ENCODE measurements at regions not wholly inside any gene's neighbourhood (a gene's known extent, or its start where the extent isn't known, plus 50 kb on each side); places are given as distances from the start of the nearest gene placed in this dataset.

DNA sequence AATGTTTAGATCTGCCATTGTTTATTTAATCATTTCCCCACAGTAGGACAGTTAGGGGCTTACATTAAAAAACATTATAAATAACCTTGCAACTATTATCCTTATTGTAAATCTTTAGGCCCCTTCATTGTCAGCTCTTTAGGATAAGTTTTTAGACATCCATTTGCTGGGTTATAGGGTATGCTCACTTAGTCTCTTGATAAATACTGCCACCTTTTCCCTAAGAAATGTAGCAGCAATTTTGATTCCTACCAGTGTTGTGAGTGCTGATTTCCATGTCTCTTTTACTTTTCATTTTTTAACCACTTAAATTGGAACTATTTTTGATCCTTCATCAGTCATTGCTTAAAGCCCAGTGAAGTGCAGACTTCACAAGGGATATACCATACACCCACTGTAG lies 94.4 kb downstream of the AVPR1A start:
- DNase-seq (ENCODE audit: low read depth) = no peak
- Histone ChIP-seq H3K4me3 (ENCODE audit: low read depth, low read length) (no peak overlapping the region), H3K36me3 (ENCODE audit: control insufficient read depth, insufficient read depth, low read length) (no peaks in the 10 kb centered on the region), H3K27me3 (ENCODE audit: control insufficient read depth, insufficient read depth, low read length) (no peaks in the 10 kb centered on the region)
- TF ChIP-seq, protein P1, sequence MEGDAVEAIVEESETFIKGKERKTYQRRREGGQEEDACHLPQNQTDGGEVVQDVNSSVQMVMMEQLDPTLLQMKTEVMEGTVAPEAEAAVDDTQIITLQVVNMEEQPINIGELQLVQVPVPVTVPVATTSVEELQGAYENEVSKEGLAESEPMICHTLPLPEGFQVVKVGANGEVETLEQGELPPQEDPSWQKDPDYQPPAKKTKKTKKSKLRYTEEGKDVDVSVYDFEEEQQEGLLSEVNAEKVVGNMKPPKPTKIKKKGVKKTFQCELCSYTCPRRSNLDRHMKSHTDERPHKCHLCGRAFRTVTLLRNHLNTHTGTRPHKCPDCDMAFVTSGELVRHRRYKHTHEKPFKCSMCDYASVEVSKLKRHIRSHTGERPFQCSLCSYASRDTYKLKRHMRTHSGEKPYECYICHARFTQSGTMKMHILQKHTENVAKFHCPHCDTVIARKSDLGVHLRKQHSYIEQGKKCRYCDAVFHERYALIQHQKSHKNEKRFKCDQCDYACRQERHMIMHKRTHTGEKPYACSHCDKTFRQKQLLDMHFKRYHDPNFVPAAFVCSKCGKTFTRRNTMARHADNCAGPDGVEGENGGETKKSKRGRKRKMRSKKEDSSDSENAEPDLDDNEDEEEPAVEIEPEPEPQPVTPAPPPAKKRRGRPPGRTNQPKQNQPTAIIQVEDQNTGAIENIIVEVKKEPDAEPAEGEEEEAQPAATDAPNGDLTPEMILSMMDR (IDR thresholded peaks at IDR 0.05; ENCODE audit: insufficient read depth, low read depth, low read length) = no peak
- POLR2A ChIA-PET = no interaction called here
- CTCF ChIA-PET = no interaction called here

GRCh38 chr12:63052696-63053095 lies 98.3 kb downstream of the AVPR1A start:
- CTCF ChIA-PET = no interaction called here

DNA sequence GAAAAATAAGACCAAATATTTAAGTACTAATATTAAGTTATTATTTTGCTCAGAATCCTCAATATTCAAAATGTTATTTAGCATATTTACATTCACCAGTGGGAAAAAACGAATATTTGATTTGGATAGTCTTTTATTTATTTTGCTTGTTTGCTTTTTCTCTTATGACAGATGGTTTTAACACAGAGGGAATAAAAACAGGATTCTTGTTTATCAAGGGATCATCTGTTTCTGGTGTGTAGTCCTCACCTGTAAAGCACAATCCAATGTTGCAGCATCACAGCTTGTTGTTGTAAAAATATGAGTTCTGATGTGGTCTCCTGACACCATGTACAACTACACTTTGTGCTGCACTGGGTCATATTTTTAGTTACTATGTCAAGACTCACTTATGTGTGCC lies 103.9 kb downstream of the AVPR1A start:
- H3K4me3 ChIP-seq (ENCODE audit: low read depth, low read length) = no peak overlapping the region
- CTCF ChIA-PET = interaction anchor here (0.8 kb wide), 1 partner anchor 9 kb away, joined by 3 read pairs; no protein-coding TSS in a partner anchor
- H3K36me3 ChIP-seq (ENCODE audit: control insufficient read depth, insufficient read depth, low read length) = no peaks in the 10 kb centered on the region
- TF ChIP-seq, protein P1 (IDR thresholded peaks at IDR 0.05; ENCODE audit: insufficient read depth, low read depth, low read length) = no peak
- no peak for DNase-seq (ENCODE audit: low read depth)
- H3K27me3 ChIP-seq (ENCODE audit: control insufficient read depth, insufficient read depth, low read length) = no peaks in the 10 kb centered on the region
- POLR2A ChIA-PET = no interaction called here

More at GRCh38 chr12:63052696-63053095, 98.3 kb downstream of the AVPR1A start:
- no peaks in the 10 kb centered on the region for H3K27me3 ChIP-seq (ENCODE audit: control insufficient read depth, insufficient read depth, low read length)
- no peak overlapping the region for H3K4me3 ChIP-seq (ENCODE audit: low read depth, low read length)
- no peak for DNase-seq (ENCODE audit: low read depth)
- TF ChIP-seq, protein P1 (IDR thresholded peaks at IDR 0.05; ENCODE audit: insufficient read depth, low read depth, low read length) = no peak
- no peaks in the 10 kb centered on the region for H3K36me3 ChIP-seq (ENCODE audit: control insufficient read depth, insufficient read depth, low read length)
- POLR2A ChIA-PET = no interaction called here

DNA sequence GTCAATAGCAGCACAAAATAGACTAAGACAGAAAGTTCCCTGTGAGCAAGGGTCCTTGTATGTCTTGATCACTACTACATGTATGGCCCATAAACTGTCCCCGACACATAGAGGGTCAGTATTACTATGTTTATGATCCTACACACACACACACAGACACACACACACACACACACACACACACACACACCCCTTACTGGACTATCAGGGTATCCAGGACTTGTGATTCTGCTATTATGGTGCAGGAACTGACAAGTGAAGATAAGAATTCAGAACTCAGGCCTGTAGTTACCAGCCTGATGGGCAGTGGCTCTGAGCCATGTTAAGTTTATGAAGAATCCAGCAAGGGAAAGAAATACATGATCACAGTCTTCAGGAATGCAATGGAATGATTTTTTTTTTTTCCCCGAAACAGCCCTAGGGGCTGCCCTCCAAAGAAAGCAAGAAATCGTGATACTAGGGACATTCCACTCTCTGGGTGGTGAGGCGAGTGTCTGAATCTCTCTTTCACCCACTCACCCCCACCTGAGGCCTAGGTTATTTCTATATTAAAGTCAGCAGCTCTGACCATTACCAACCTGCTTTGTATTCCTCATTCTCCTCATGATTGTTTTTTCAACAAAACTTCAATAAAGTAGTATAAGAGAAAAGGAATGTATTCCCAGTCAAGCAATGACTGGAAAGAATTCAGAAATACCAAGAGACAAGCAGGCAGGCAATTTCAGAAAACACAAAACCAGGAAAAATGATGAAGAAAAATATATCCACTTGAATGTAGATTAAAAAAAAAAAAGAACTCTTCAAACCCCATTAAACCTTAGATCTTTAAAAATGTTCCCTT lies 105.8 kb downstream of the AVPR1A start:
- ChIA-PET CTCF (interaction anchor here (1.0 to 1.2 kb wide), 2 partner anchors 11 to 232 kb away, joined by 3 read pairs; no protein-coding TSS in a partner anchor), POLR2A (interaction anchor here (0.6 kb wide), 1 partner anchor 19 kb away, joined by 6 read pairs; no protein-coding TSS in a partner anchor)
- no peaks in the 10 kb centered on the region for H3K27me3 ChIP-seq (ENCODE audit: control insufficient read depth, insufficient read depth, low read length)
- no peaks in the 10 kb centered on the region for H3K36me3 ChIP-seq (ENCODE audit: control insufficient read depth, insufficient read depth, low read length)
- H3K4me3 ChIP-seq (ENCODE audit: low read depth, low read length) = no peak overlapping the region
- DNase-seq (ENCODE audit: low read depth) = peak; percentile 78
- TF ChIP-seq, protein P1 (IDR thresholded peaks at IDR 0.05; ENCODE audit: insufficient read depth, low read depth, low read length) = no peak

- H3K36me3 ChIP-seq (ENCODE audit: control insufficient read depth, insufficient read depth, low read length) = no peaks in the 10 kb centered on the region
- TF ChIP-seq, protein P1 (IDR thresholded peaks at IDR 0.05; ENCODE audit: insufficient read depth, low read depth, low read length) = no peak
- no peak overlapping the region for H3K4me3 ChIP-seq (ENCODE audit: low read depth, low read length)
- ChIA-PET CTCF (no interaction called here), POLR2A (no interaction called here)
- H3K27me3 ChIP-seq (ENCODE audit: control insufficient read depth, insufficient read depth, low read length) = no peaks in the 10 kb centered on the region
- no peak for DNase-seq (ENCODE audit: low read depth)
These were observed 107.7 kb upstream of the PPM1H start for GRCh38 chr12:63042646-63043045.
